ENCODE measurements at regions not wholly inside any gene's neighbourhood (a gene's known extent, or its start where the extent isn't known, plus 50 kb on each side); places are given as distances from the start of the nearest gene placed in this dataset.

- TF ChIP-seq POLR2AphosphoS5 (IDR thresholded peaks at IDR 0.05; ENCODE audit: low read depth, low read length) (no peak), POLR2A (IDR thresholded peaks at IDR 0.05; ENCODE audit: low read depth, low read length) (no peak), TAF1 (IDR thresholded peaks at IDR 0.05; ENCODE audit: borderline replicate concordance, low read depth, low read length) (no peak)
Observed at GRCh38 chr1:69109277-69109676, 458.4 kb upstream of the LRRC7 start.

Measured in GM12892 (cell line).